ENCODE measurements at regions not wholly inside any gene's neighbourhood (a gene's known extent, or its start where the extent isn't known, plus 50 kb on each side); places are given as distances from the start of the nearest gene placed in this dataset.

DNA sequence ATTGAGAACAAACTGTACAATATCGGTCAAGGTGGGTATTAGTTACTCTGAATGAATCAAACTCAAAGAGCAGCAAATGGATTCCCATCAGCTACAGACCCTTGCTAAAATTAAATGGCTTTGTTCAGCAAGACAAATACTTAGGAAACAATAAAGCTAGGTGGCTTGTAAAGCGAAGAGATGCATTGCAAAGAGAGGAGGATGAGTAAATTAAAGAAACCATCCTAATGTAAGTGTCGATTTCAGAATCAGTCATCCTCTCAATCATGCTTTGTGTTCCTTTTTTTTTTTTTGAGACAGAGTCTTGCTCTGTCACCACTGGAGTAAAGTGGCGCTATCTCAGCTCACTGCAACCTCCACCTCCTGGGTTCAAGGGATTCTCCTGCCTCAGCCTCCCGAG is 359.2 kb upstream of the ZNF462 start:
- TF ChIP-seq EZH2 (IDR thresholded peaks at IDR 0.05; ENCODE audit: insufficient read depth, poor library complexity, severe bottlenecking) (no peak), EZH2phosphoT487 (IDR thresholded peaks at IDR 0.05; ENCODE audit: insufficient read depth, low read depth) (no peak)
